GM23338 (cell line): ENCODE measurements at regions not wholly inside any gene's neighbourhood (a gene's known extent, or its start where the extent isn't known, plus 50 kb on each side); places are given as distances from the start of the nearest gene placed in this dataset.

Source experiments
- EZH2 ChIP-seq: fragments of 200-600 bp; sonication (generic); IDR thresholded peaks from one replicate; pipeline ENCODE4 v1.8.0; 2017; ENCODE audit warnings: antibody characterized with exemption, mild to moderate bottlenecking, low read depth; ENCODE audit not compliant: unreplicated experiment
- TF ChIP-seq, protein P1 (sequence below), 2 experiments: fragments of 200-600 bp in 1 of 2; sonication (generic) in 1 of 2; conservative IDR thresholded peaks; 2 replicates each; pipeline versions ENCODE4 v1.5.1 to v1.6.1; 2016 to 2017; ENCODE audit warnings: antibody characterized with exemption in 2 of 2, low read depth in 2 of 2, mild to moderate bottlenecking in 2 of 2, moderate library complexity in 1 of 2

- TF ChIP-seq, protein P1, sequence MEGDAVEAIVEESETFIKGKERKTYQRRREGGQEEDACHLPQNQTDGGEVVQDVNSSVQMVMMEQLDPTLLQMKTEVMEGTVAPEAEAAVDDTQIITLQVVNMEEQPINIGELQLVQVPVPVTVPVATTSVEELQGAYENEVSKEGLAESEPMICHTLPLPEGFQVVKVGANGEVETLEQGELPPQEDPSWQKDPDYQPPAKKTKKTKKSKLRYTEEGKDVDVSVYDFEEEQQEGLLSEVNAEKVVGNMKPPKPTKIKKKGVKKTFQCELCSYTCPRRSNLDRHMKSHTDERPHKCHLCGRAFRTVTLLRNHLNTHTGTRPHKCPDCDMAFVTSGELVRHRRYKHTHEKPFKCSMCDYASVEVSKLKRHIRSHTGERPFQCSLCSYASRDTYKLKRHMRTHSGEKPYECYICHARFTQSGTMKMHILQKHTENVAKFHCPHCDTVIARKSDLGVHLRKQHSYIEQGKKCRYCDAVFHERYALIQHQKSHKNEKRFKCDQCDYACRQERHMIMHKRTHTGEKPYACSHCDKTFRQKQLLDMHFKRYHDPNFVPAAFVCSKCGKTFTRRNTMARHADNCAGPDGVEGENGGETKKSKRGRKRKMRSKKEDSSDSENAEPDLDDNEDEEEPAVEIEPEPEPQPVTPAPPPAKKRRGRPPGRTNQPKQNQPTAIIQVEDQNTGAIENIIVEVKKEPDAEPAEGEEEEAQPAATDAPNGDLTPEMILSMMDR (conservative IDR thresholded peaks at IDR 0.05; ENCODE audit: low read depth in 2 of 2) = no peak
- no peak for TF ChIP-seq EZH2
Measured at GRCh38 chr4:181676546-181676945, 566.7 kb upstream of the TENM3 start.
